Pancreas (tissue), 10 donors: ENCODE measurements at regions not wholly inside any gene's neighbourhood (a gene's known extent, or its start where the extent isn't known, plus 50 kb on each side); places are given as distances from the start of the nearest gene placed in this dataset.

Experiments used
- ATAC-seq, 4 donors: fragments of 200-7000 bp; cut with Tn5 transposase; one replicate each; pipeline versions ENCODE4 v1.8.0 to v1.9.1; 2020; ENCODE audit warnings: mild to moderate bottlenecking in 4 of 4, moderate library complexity in 4 of 4
- DNase-seq, 6 donors: peaks; one replicate each; pipeline ENCODE4 v3.0.0-alpha.2; 2020
- FAIRE-seq: peaks from 2 replicates; lab custom pipeline; 2012; peaks lifted over from hg19 to GRCh38; lab: Jason Lieb, UNC
- H3K27ac ChIP-seq, 4 donors: fragments of 200-600 bp; sonication (generic); 1 replicate in 3 of 4; 2 replicates in 1 of 4; pipeline versions ENCODE4 v1.5.0 to v1.8.0; 2020
- H3K27me3 ChIP-seq, 4 donors: fragments of 200-600 bp; one replicate each; pipeline ENCODE4 v1.8.0; 2021
- H3K36me3 ChIP-seq, 3 donors: fragments of 200-600 bp; sonication (generic) in 1 of 3; one replicate each; pipeline versions ENCODE4 v1.5.0 to v1.8.0; 2020 to 2021
- H3K4me1 ChIP-seq, 3 donors: fragments of 200-600 bp; one replicate each; pipeline ENCODE4 v1.8.0; 2021
- H3K4me3 ChIP-seq, 4 donors: fragments of 200-600 bp; sonication (generic) in 2 of 4; one replicate each; pipeline versions ENCODE4 v1.5.0 to v1.8.0; 2020 to 2021
- H3K9me3 ChIP-seq, 4 donors: fragments of 200-600 bp; one replicate each; pipeline ENCODE4 v1.8.0; 2021
- CTCF ChIP-seq, 4 donors: fragments of 200-600 bp; sonication (generic) in 3 of 4; IDR thresholded peaks; one replicate each; pipeline versions ENCODE4 v1.5.0 to v1.8.0; 2021; ENCODE audit warnings: antibody characterized with exemption in 4 of 4
- WGBS, 2 donors: extraction: QIAGEN DNeasy Blood & Tissue Kit; methylation state at CpG; one replicate each; pipeline ENCODE4 v1.1.7; 2013; 5-methylcytosine and 5-hydroxymethylcytosine counted together
- intact Hi-C, 3 donors: fragments of 100-400 bp; cut with DNase I; formaldehyde crosslinking; loops; one replicate each; pipeline versions ENCODE4 v1.11.1 to v1.14.2; 2022
- donor health status: healthy with polysubstance abuse.
- donor health status: DM: no; HTN: no; CAD: no; lungs with moderate emphysema.
- donor health status: DM: no; HTN: no; CAD: no.
- donor health status: control.
- donor health status: control.
- donor health status: Bipolar disorder and iron deficiency.
- donor health status: DM: yes; HTN: yes; CAD: no.
- donor health status: DM: no; HTN: no; CAD: no.
- donor health status: DM: no; HTN: no; CAD: no.
- donor health status: DM: yes; HTN: yes; CAD: no.

- no peaks in the 10 kb centered on the region for H3K36me3 ChIP-seq
- H3K27ac ChIP-seq: no peak overlapping the region
- ATAC-seq (no peak), DNase-seq (no peak), FAIRE-seq (no peak)
- no peak overlapping the region for H3K4me3 ChIP-seq
- no peak for TF ChIP-seq CTCF (IDR thresholded peaks at IDR 0.05)
- peaks cover 10 to 15% (median 11%) of the 10 kb centered on the region in 3 donors for H3K4me1 ChIP-seq
- H3K9me3 ChIP-seq: no peaks in the 10 kb centered on the region
- intact Hi-C loops: no loop called here
- WGBS, 2 donors: 75 to 80% methylated on average over 4 of the region's 4 CpGs
- no peaks in the 10 kb centered on the region for H3K27me3 ChIP-seq
Observed at GRCh38 chr11:92506809-92507336, 282.3 kb downstream of the FAT3 start.

- Histone ChIP-seq H3K36me3 (no peaks in the 10 kb centered on the region), H3K27me3 (no peaks in the 10 kb centered on the region), H3K27ac (no peak overlapping the region), H3K9me3 (no peaks in the 10 kb centered on the region), H3K4me1 (peaks cover 0 to 5% (median 0%) of the 10 kb centered on the region in 3 donors), H3K4me3 (no peak overlapping the region)
- DNase-seq (no peak), FAIRE-seq (no peak), ATAC-seq (no peak)
- intact Hi-C loops: no loop called here
- 96% methylated on average over 1 of the region's 1 CpG for WGBS, 2 donors
- no peak for TF ChIP-seq CTCF (IDR thresholded peaks at IDR 0.05)
Observed at GRCh38 chr11:92510591-92510990, 286.0 kb downstream of the FAT3 start.

GRCh38 chr11:92511522-92512203, 287.0 kb downstream of the FAT3 start:
- Histone ChIP-seq H3K27ac (no peak overlapping the region), H3K4me1 (no peaks in the 10 kb centered on the region), H3K4me3 (no peak overlapping the region), H3K36me3 (no peaks in the 10 kb centered on the region), H3K27me3 (no peaks in the 10 kb centered on the region), H3K9me3 (no peaks in the 10 kb centered on the region)
- no peak for TF ChIP-seq CTCF (IDR thresholded peaks at IDR 0.05)
- WGBS, 2 donors: 72 to 73% methylated on average over 1 of the region's 1 CpG
- no peak for DNase-seq
- FAIRE-seq: no peak
- intact Hi-C loops: no loop called here
- no peak for ATAC-seq

GRCh38 chr11:92512204-92512569, 287.6 kb downstream of the FAT3 start:
- H3K4me3 ChIP-seq: no peak overlapping the region
- no peaks in the 10 kb centered on the region for H3K4me1 ChIP-seq
- ATAC-seq: no peak
- no peaks in the 10 kb centered on the region for H3K9me3 ChIP-seq
- FAIRE-seq: no peak
- no peak overlapping the region for H3K27ac ChIP-seq
- H3K36me3 ChIP-seq: no peaks in the 10 kb centered on the region
- intact Hi-C loops: no loop called here
- no peak for TF ChIP-seq CTCF (IDR thresholded peaks at IDR 0.05)
- no peaks in the 10 kb centered on the region for H3K27me3 ChIP-seq
- no peak for DNase-seq

- 63 to 84% methylated on average over 3 of the region's 3 CpGs for WGBS, 2 donors
Observed at GRCh38 chr11:92523611-92524010, 299.0 kb downstream of the FAT3 start.

More at GRCh38 chr11:92523611-92524010, 299.0 kb downstream of the FAT3 start:
- H3K27me3 ChIP-seq: no peaks in the 10 kb centered on the region
- H3K4me3 ChIP-seq: no peak overlapping the region
- ATAC-seq (no peak), FAIRE-seq (no peak), DNase-seq (no peak)
- H3K36me3 ChIP-seq: no peaks in the 10 kb centered on the region
- H3K27ac ChIP-seq: no peak overlapping the region
- no peaks in the 10 kb centered on the region for H3K4me1 ChIP-seq
- TF ChIP-seq CTCF (IDR thresholded peaks at IDR 0.05): no peak
- H3K9me3 ChIP-seq: no peaks in the 10 kb centered on the region
- intact Hi-C loops: no loop called here
